ENCODE measurements at regions not wholly inside any gene's neighbourhood (a gene's known extent, or its start where the extent isn't known, plus 50 kb on each side); places are given as distances from the start of the nearest gene placed in this dataset.

GRCh38 chr1:23609971-23610370 is 50.7 kb upstream of the ID3 start:
- ChIA-PET POLR2A (ENCODE audit: partially characterized antibody) (interaction anchor here (1.0 to 26.0 kb wide), 4 partner anchors 9 to 48 kb away, joined by 3 to 547 read pairs (median 5); partner anchors contain the start of gene ID3), CTCF (ENCODE audit: partially characterized antibody) (interaction anchor here (0.8 to 1.6 kb wide), 8 partner anchors 11 to 66 kb away, joined by 3 to 10 read pairs (median 4); no protein-coding TSS in a partner anchor)
- no peak overlapping the region for H2BK20ac ChIP-seq (ENCODE audit: low read length)
- H4K5ac ChIP-seq (ENCODE audit: insufficient read length, low read depth, low read length): no peak overlapping the region
- no peaks in the 10 kb centered on the region for H3K27me3 ChIP-seq (replicated peaks in 1 of 4; ENCODE audit: control insufficient read depth in 3 of 4, extremely low read depth in 1 of 4, insufficient read depth in 3 of 4, low read length in 3 of 4)
- H3K9ac ChIP-seq (replicated peaks in 1 of 4; ENCODE audit: extremely low read depth in 1 of 4, low read depth in 3 of 4, low read length in 3 of 4): no peak overlapping the region
- no peak overlapping the region for H2AFZ ChIP-seq (ENCODE audit: low read length)
- H4K8ac ChIP-seq (ENCODE audit: extremely low read depth, insufficient read depth, low read length): no peak overlapping the region
- H3K4me3 ChIP-seq (ENCODE audit: extremely low read depth in 1 of 4, insufficient read depth in 2 of 4, low read depth in 3 of 4, low read length in 4 of 4): no peak overlapping the region
- no peak overlapping the region for H2BK5ac ChIP-seq (ENCODE audit: low read depth, low read length)
- H2BK12ac ChIP-seq (ENCODE audit: low read depth, low read length): no peak overlapping the region
- H3K23me2 ChIP-seq (ENCODE audit: low read depth, low read length): no peaks in the 10 kb centered on the region
- H3K9me3 ChIP-seq (ENCODE audit: insufficient read depth in 2 of 2, low read depth in 1 of 2, low read length in 1 of 2): no peaks in the 10 kb centered on the region
- H3K56ac ChIP-seq (replicated peaks; ENCODE audit: insufficient read length, low read depth, low read length): no peak overlapping the region
- TF ChIP-seq BRCA1 (IDR thresholded peaks at IDR 0.05; ENCODE audit: low read depth, low read length): no peak
- TF ChIP-seq TAF1 (IDR thresholded peaks at IDR 0.05; ENCODE audit: low read depth, low read length): no peak
- TF ChIP-seq KDM5A (IDR thresholded peaks at IDR 0.05; ENCODE audit: low read length): no peak
- TF ChIP-seq ZNF274 (IDR thresholded peaks at IDR 0.05; ENCODE audit: borderline replicate concordance, extremely low read depth, low read length): no peak
- TF ChIP-seq RAD21 (IDR thresholded peaks at IDR 0.05 in 1 of 2, conservative IDR thresholded peaks at IDR 0.05 in 1 of 2; ENCODE audit: low read depth in 2 of 2, low read length in 2 of 2): no peak
- H2BK120ac ChIP-seq (replicated peaks; ENCODE audit: low read depth, low read length): no peak overlapping the region
- H3K36me3 ChIP-seq (ENCODE audit: control insufficient read depth in 2 of 4, insufficient read depth in 4 of 4, low read length in 3 of 4): no peaks in the 10 kb centered on the region
- no peak overlapping the region for H3K14ac ChIP-seq (ENCODE audit: insufficient read length)
- no peak overlapping the region for H3K23ac ChIP-seq (ENCODE audit: insufficient read length)
- H3K4me1 ChIP-seq (replicated peaks in 1 of 4; ENCODE audit: control insufficient read depth in 3 of 4, insufficient read depth in 4 of 4, low read length in 3 of 4): peaks cover 0 to 11% (median 4%) of the 10 kb centered on the region in 4 experiments; a peak in 5 of 7 replicates
- H3K18ac ChIP-seq (ENCODE audit: extremely low read depth, low read length): no peak overlapping the region
- H3K79me2 ChIP-seq (ENCODE audit: control insufficient read depth in 1 of 2, insufficient read depth in 2 of 2, low read length in 2 of 2): no peaks in the 10 kb centered on the region
- 97% methylated on average over 5 of the region's 5 CpGs; no CpG with 5 or more reads in 1 of the 2 experiments for WGBS, 2 experiments (ENCODE audit: extremely low coverage in 1 of 2, insufficient coverage in 1 of 2, insufficient read length in 1 of 2, insufficient replicate concordance in 2 of 2, low coverage in 1 of 2, low lambda C conversion rate in 2 of 2, missing lambda C conversion rate in 1 of 2)
- no peak overlapping the region for H3K4me2 ChIP-seq (ENCODE audit: insufficient read depth in 1 of 2, low read depth in 2 of 2, low read length in 2 of 2)
- no peak overlapping the region for H3K4ac ChIP-seq (replicated peaks; ENCODE audit: insufficient read length, low read depth, low read length)
- no peak overlapping the region for H2AK5ac ChIP-seq (ENCODE audit: low read depth, low read length)
- H3K79me1 ChIP-seq (ENCODE audit: low read depth, low read length): no peaks in the 10 kb centered on the region
- no peak overlapping the region for H2BK15ac ChIP-seq (ENCODE audit: low read length)
- H4K20me1 ChIP-seq (replicated peaks in 1 of 2; ENCODE audit: control insufficient read depth in 1 of 2, insufficient read depth in 2 of 2, low read length in 2 of 2): no peaks in the 10 kb centered on the region
- H3K27ac ChIP-seq (ENCODE audit: low read depth, low read length): no peak overlapping the region
- no peak for DNase-seq (ENCODE audit: low read depth in 1 of 2, low spot score in 2 of 2)
- no peak for FAIRE-seq
- H4K91ac ChIP-seq (replicated peaks; ENCODE audit: insufficient read length, low read length): no peak overlapping the region

Measured in H1 (cell line).